GM12874 (cell line): ENCODE measurements at regions not wholly inside any gene's neighbourhood (a gene's known extent, or its start where the extent isn't known, plus 50 kb on each side); places are given as distances from the start of the nearest gene placed in this dataset.

Experiments
- CTCF ChIP-seq: IDR thresholded peaks from 2 replicates; pipeline ENCODE4 v1.5.1; 2011; ENCODE audit warnings: low read depth, mild to moderate bottlenecking, control low read depth, low read length, moderate library complexity; ENCODE audit not compliant: insufficient read depth

DNA sequence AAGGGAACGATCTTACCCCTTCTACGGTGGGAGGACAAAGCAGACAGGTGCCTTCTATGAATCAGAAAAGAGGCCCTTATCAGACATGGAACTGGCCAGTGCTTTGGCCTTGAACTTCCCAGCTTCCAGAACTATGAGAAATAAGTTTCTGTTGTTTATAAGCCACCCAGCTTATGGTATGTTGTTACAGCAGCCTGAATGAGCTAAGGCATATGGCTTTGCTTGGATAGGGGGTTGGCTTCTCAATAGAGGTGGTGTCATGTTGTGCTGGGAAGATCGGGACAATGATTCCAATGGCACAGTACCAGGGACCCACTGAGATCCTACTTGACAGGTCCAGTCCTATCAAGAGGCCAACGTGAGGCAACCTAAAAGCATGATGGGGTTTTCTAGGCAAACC, 183.4 kb upstream of the BMPER start:
- no peak for TF ChIP-seq CTCF

GRCh38 chr7:33722383-33723101, 182.8 kb upstream of the BMPER start:
- no peak for TF ChIP-seq CTCF

DNA sequence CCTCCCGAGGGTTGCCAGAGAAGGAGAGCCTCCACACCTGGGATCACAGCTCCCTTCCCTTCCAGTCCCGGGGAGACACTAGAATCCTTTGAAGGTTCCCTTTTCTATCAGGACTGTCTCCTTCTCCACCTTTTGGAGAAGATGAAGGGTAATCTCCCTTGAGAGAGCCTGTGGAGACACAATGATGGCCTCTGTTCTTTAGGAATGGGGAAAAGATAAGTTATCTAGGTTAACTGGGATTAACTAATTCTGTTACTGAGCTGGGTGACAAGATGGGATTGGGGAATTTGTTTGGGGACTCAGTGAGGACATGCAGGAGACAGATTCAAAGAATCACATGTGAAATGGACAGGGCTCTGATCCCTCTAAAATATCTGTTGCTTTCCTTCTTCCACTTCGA, 181.1 kb upstream of the BMPER start:
- TF ChIP-seq CTCF = no peak

DNA sequence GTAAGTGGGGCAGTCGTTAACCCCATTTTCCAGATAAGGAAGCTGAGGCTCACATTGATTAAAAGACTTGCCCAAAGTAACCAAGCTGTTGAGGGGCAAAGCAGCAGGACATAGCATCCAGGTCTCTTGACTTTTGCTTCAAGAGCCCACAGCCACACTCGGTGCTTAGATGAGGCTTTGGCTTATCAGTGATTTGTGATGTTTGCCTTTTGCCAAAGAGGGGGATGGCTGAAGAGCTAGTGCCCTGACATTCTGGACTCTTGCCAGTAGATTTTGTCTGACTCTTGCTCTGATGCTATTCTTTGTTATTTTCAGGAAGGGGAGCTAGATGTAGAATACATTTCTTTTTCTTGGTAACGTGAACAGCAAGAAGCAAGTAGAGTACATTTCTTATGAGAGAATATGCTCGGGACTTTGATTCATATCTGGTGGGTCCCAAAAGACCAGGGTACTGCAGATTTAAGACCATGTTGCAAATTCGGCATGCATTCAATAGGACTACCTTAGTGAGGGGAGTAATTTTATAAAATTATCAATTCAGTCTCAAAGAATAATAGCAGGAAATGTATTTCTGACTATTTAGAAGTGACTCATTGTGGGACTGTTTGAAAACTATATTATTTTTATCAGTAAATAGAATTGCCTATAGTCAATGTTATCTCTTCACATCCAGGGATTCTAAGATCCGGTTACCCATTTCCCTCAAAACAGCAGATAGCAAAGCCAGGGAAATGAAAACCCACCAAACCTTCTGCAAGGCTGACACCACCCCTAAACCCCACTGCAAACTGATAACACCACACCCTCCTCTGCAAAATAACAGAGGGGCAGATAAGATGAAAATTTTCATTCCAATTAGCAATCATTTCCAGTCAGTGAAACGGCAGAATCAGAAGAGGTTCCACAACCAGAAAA, 180.0 kb upstream of the BMPER start:
- no peak for TF ChIP-seq CTCF

- no peak for TF ChIP-seq CTCF
Observed at GRCh38 chr7:33726582-33726981, 178.8 kb upstream of the BMPER start.

- TF ChIP-seq CTCF = no peak
Observed at GRCh38 chr7:33727315-33727714, 178.0 kb upstream of the BMPER start.

DNA sequence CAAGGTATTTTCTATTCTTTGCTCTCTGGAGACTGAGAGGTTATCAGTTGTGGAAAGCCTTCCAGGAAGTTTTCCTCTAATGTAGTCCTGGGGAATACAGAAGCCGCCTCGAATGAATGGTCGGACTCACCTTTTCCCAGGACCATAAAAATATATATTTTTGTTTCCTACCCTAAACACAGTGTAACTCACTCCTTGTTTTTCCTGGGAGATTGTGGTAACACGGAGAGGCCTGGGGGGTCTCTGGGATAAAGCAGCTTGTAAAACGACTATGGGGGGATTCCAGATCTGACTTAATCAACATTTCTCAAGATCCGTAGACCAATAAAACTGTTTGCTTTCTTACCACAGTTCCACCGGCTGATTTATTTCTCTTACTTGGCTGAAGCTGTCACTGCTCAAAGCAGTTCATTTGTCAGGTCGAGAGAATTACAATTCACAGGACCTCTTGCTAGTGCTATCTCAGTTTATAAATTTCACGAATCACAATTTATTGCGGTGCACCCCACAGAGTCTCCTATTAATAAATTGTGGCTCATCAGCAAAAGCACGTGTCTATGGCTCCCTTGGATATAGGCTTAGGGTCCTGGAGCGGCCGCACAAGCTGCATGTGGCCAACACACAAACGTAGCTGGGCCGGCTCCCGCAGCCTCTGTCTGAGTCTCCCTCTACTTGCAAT, 176.3 kb upstream of the BMPER start:
- TF ChIP-seq CTCF = no peak
